ENCODE measurements at regions not wholly inside any gene's neighbourhood (a gene's known extent, or its start where the extent isn't known, plus 50 kb on each side); places are given as distances from the start of the nearest gene placed in this dataset.
"Not testable (repeated sequence)": the region's sequence is repeated elsewhere in the genome, so short reads cannot be mapped to it uniquely, and the experiment has no call there.

- TF ChIP-seq POU6F1 (CRISPR knock-in tag; IDR thresholded peaks at IDR 0.05; ENCODE audit: borderline replicate concordance, low read depth) = no peak
- TF ChIP-seq ARNTL (CRISPR knock-in tag; IDR thresholded peaks at IDR 0.05; ENCODE audit: borderline replicate concordance, low read depth) = no peak
- TF ChIP-seq ESRRG (CRISPR knock-in tag; IDR thresholded peaks at IDR 0.05) = no peak
- no peak for TF ChIP-seq ZC3H10 (CRISPR knock-in tag; IDR thresholded peaks at IDR 0.05)
- no peak for TF ChIP-seq ISL1 (CRISPR knock-in tag; IDR thresholded peaks at IDR 0.05)
- no peak for TF ChIP-seq ZFP3 (CRISPR knock-in tag; IDR thresholded peaks at IDR 0.05)
- TF ChIP-seq CSDC2 (CRISPR knock-in tag; IDR thresholded peaks at IDR 0.05) = no peak
- no peak for TF ChIP-seq ZNF565 (CRISPR knock-in tag; conservative IDR thresholded peaks at IDR 0.05; ENCODE audit: low read depth)
- TF ChIP-seq TOX (CRISPR knock-in tag; IDR thresholded peaks at IDR 0.05; ENCODE audit: borderline replicate concordance) = no peak
- no peak for TF ChIP-seq BACH2 (CRISPR knock-in tag; IDR thresholded peaks at IDR 0.05; ENCODE audit: borderline replicate concordance)
- no peak for TF ChIP-seq OSR1 (CRISPR knock-in tag; IDR thresholded peaks at IDR 0.05)
- no peak for TF ChIP-seq PATZ1 (CRISPR knock-in tag; IDR thresholded peaks at IDR 0.05; ENCODE audit: borderline replicate concordance)
- no peak for TF ChIP-seq ZNF8 (CRISPR knock-in tag; IDR thresholded peaks at IDR 0.05)
- TF ChIP-seq TCF4 (CRISPR knock-in tag; IDR thresholded peaks at IDR 0.05; ENCODE audit: borderline replicate concordance) = no peak
- ATAC-seq = no peak
Measured at GRCh38 chr15:68495221-68495950, 63.4 kb upstream of the ITGA11 start.

- TF ChIP-seq ZNF8 (CRISPR knock-in tag; IDR thresholded peaks at IDR 0.05) (no peak), BACH2 (CRISPR knock-in tag; IDR thresholded peaks at IDR 0.05; ENCODE audit: borderline replicate concordance) (no peak), ZNF70 (CRISPR knock-in tag; IDR thresholded peaks at IDR 0.05) (no peak), ARNTL (CRISPR knock-in tag; IDR thresholded peaks at IDR 0.05; ENCODE audit: borderline replicate concordance, low read depth) (no peak), OSR1 (CRISPR knock-in tag; IDR thresholded peaks at IDR 0.05) (no peak), TOX (CRISPR knock-in tag; IDR thresholded peaks at IDR 0.05; ENCODE audit: borderline replicate concordance) (no peak), SNAI2 (CRISPR knock-in tag; IDR thresholded peaks at IDR 0.05) (no peak), ZFP30 (CRISPR knock-in tag; IDR thresholded peaks at IDR 0.05) (no peak), GLIS3 (CRISPR knock-in tag; IDR thresholded peaks at IDR 0.05) (no peak), RARB (CRISPR knock-in tag; IDR thresholded peaks at IDR 0.05) (no peak), CSRNP3 (CRISPR knock-in tag; IDR thresholded peaks at IDR 0.05) (no peak), POU6F1 (CRISPR knock-in tag; IDR thresholded peaks at IDR 0.05; ENCODE audit: borderline replicate concordance, low read depth) (no peak), TCF4 (CRISPR knock-in tag; IDR thresholded peaks at IDR 0.05; ENCODE audit: borderline replicate concordance) (no peak), CSDC2 (CRISPR knock-in tag; IDR thresholded peaks at IDR 0.05) (no peak), ESRRG (CRISPR knock-in tag; IDR thresholded peaks at IDR 0.05) (no peak)
- ATAC-seq = no peak
Measured at GRCh38 chr15:68495981-68496705, 64.2 kb upstream of the ITGA11 start.

GRCh38 chr15:68496751-68497150 lies 64.8 kb upstream of the ITGA11 start:
- not testable (repeated sequence) for ATAC-seq
